ACHN (cell line): ENCODE measurements at regions not wholly inside any gene's neighbourhood (a gene's known extent, or its start where the extent isn't known, plus 50 kb on each side); places are given as distances from the start of the nearest gene placed in this dataset.
A peak's percentile ranks its signal among the peaks of the same experiment; 100 is the strongest.
"Not testable (repeated sequence)": the region's sequence is repeated elsewhere in the genome, so short reads cannot be mapped to it uniquely, and the experiment has no call there.

ENCODE experiments used
- DNase-seq: peaks from one replicate; pipeline ENCODE4 v3.0.0-alpha.2; 2015
- in situ Hi-C: cut with HindIII; loops from 2 replicates; pipeline ENCODE4 v1.10.0; 2017; ENCODE audit warnings: low sequenced_read_pairs, low pct_ligation_motif_present, low pct_unique_long_range_greater_than_20kb

- DNase-seq, in situ Hi-C loops: not testable (repeated sequence)
These were observed 606.7 kb downstream of the TMEM121 start for GRCh38 chr14:106133126-106133525.

- in situ Hi-C loops, result no loop called here
- DNase-seq, result no peak
These were observed 608.5 kb downstream of the TMEM121 start for GRCh38 chr14:106134886-106135285.

- DNase-seq, result peak; percentile 3
- in situ Hi-C loops, result no loop called here
These were observed 615.1 kb downstream of the TMEM121 start for GRCh38 chr14:106141242-106142220.

- DNase-seq, in situ Hi-C loops: not testable (repeated sequence)
These were observed 619.3 kb downstream of the TMEM121 start for GRCh38 chr14:106145731-106146130.

- in situ Hi-C loops, result not testable (repeated sequence)
- peak; percentile 34 for DNase-seq
These were observed 627.1 kb downstream of the TMEM121 start for GRCh38 chr14:106153362-106153955.

GRCh38 chr14:106163316-106163715, 636.9 kb downstream of the TMEM121 start:
- in situ Hi-C loops, result no loop called here
- no peak for DNase-seq

GRCh38 chr14:106163812-106164211, 637.4 kb downstream of the TMEM121 start:
- in situ Hi-C loops, DNase-seq: not testable (repeated sequence)

- no peak for DNase-seq
- in situ Hi-C loops, result no loop called here
These were observed 639.8 kb downstream of the TMEM121 start for GRCh38 chr14:106166232-106166631.

- no peak for DNase-seq
- in situ Hi-C loops, result no loop called here
These were observed 640.3 kb downstream of the TMEM121 start for GRCh38 chr14:106166650-106167204.

- in situ Hi-C loops, result not testable (repeated sequence)
These were observed 643.8 kb downstream of the TMEM121 start for GRCh38 chr14:106170163-106170658.

GRCh38 chr14:106174206-106174605, 647.8 kb downstream of the TMEM121 start:
- in situ Hi-C loops, result no loop called here

More at GRCh38 chr14:106170163-106170658, 643.8 kb downstream of the TMEM121 start:
- not testable (repeated sequence) for DNase-seq

GRCh38 chr14:106177266-106178246, 651.2 kb downstream of the TMEM121 start:
- DNase-seq, in situ Hi-C loops: not testable (repeated sequence)

More at GRCh38 chr14:106174206-106174605, 647.8 kb downstream of the TMEM121 start:
- no peak for DNase-seq

GRCh38 chr14:106179761-106180160, 653.4 kb downstream of the TMEM121 start:
- no peak for DNase-seq
- in situ Hi-C loops, result no loop called here

GRCh38 chr14:106184771-106185170, 658.4 kb downstream of the TMEM121 start:
- DNase-seq, in situ Hi-C loops: not testable (repeated sequence)

- in situ Hi-C loops, DNase-seq: not testable (repeated sequence)
These were observed 658.9 kb downstream of the TMEM121 start for GRCh38 chr14:106185174-106185836.

GRCh38 chr14:106185837-106186233, 659.5 kb downstream of the TMEM121 start:
- no peak for DNase-seq
- in situ Hi-C loops, result no loop called here

GRCh38 chr14:106187216-106187615, 660.8 kb downstream of the TMEM121 start:
- DNase-seq, result no peak
- in situ Hi-C loops, result no loop called here
